GM21528 (cell line): ENCODE measurements at regions not wholly inside any gene's neighbourhood (a gene's known extent, or its start where the extent isn't known, plus 50 kb on each side); places are given as distances from the start of the nearest gene placed in this dataset.
"Not testable (repeated sequence)": the region's sequence is repeated elsewhere in the genome, so short reads cannot be mapped to it uniquely, and the experiment has no call there.

Experiments
- ATAC-seq: cut with Tn5 transposase; IDR thresholded peaks from one replicate; pipeline ENCODE4 v1.9.1; 2021; ENCODE audit warnings: mild to moderate bottlenecking, moderate library complexity; ENCODE audit not compliant: unreplicated experiment, low FRiP score

- ATAC-seq: no peak
Measured at GRCh38 chr9:111094958-111095357, 56.7 kb upstream of the LPAR1 start.

- ATAC-seq: no peak
Measured at GRCh38 chr9:111094433-111094924, 56.2 kb upstream of the LPAR1 start.

- not testable (repeated sequence) for ATAC-seq
Measured at GRCh38 chr9:111092167-111092566, 53.9 kb upstream of the LPAR1 start.
